ENCODE measurements at regions not wholly inside any gene's neighbourhood (a gene's known extent, or its start where the extent isn't known, plus 50 kb on each side); places are given as distances from the start of the nearest gene placed in this dataset.
"Not testable (repeated sequence)": the region's sequence is repeated elsewhere in the genome, so short reads cannot be mapped to it uniquely, and the experiment has no call there.

- TF ChIP-seq ZBED4 (CRISPR knock-in tag; IDR thresholded peaks at IDR 0.05; ENCODE audit: borderline replicate concordance) (no peak), ZNF382 (CRISPR knock-in tag; IDR thresholded peaks at IDR 0.05; ENCODE audit: borderline replicate concordance) (no peak), CREB1 (IDR thresholded peaks at IDR 0.05) (no peak), CREB1 (CRISPR knock-in tag; IDR thresholded peaks at IDR 0.05) (no peak), ZNF652 (CRISPR knock-in tag; IDR thresholded peaks at IDR 0.05; ENCODE audit: borderline replicate concordance, low read depth) (no peak), MTF1 (CRISPR knock-in tag; IDR thresholded peaks at IDR 0.05) (no peak), ZNF101 (CRISPR knock-in tag; IDR thresholded peaks at IDR 0.05; ENCODE audit: borderline replicate concordance, low read depth) (no peak)
- TF ChIP-seq, protein P1, sequence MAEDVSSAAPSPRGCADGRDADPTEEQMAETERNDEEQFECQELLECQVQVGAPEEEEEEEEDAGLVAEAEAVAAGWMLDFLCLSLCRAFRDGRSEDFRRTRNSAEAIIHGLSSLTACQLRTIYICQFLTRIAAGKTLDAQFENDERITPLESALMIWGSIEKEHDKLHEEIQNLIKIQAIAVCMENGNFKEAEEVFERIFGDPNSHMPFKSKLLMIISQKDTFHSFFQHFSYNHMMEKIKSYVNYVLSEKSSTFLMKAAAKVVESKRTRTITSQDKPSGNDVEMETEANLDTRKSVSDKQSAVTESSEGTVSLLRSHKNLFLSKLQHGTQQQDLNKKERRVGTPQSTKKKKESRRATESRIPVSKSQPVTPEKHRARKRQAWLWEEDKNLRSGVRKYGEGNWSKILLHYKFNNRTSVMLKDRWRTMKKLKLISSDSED (CRISPR knock-in tag; IDR thresholded peaks at IDR 0.05): no peak
These were observed 56.6 kb upstream of the ZPLD1 start (continued) for GRCh38 chr3:102378216-102378615.

- ATAC-seq; DNase-seq (ENCODE audit: low spot score); H3K27ac ChIP-seq (ENCODE audit: extremely low read length, insufficient read depth, low read length); H3K4me2 ChIP-seq (ENCODE audit: low read depth, low read length); H3K4me1 ChIP-seq (ENCODE audit: insufficient read depth, low read length); H3K36me3 ChIP-seq (replicated peaks in 1 of 2; ENCODE audit: control insufficient read depth in 1 of 2, insufficient read depth in 2 of 2, low read length in 2 of 2); intact Hi-C loops (cut with micrococcal nuclease; ENCODE audit: unreplicated experiment); CTCF ChIA-PET (ENCODE audit: low intra/inter-chr PET ratio, low total read pairs); H3K27me3 ChIP-seq (ENCODE audit: control insufficient read depth in 1 of 2, insufficient read depth in 2 of 2, low read length in 2 of 2); H3K9ac ChIP-seq (ENCODE audit: insufficient read depth, low read depth, low read length); in situ Hi-C loops (cut with HindIII; ENCODE audit: extremely low pct_ligation_motif_present, low pct_unique_long_range_greater_than_20kb); H4K20me1 ChIP-seq (ENCODE audit: insufficient read depth, low read length); FAIRE-seq; H3K79me2 ChIP-seq (ENCODE audit: insufficient read depth, low read length); POLR2A ChIA-PET; H3K4me3 ChIP-seq (replicated peaks in 1 of 3; ENCODE audit: insufficient read depth in 1 of 3, low read depth in 2 of 3, low read length in 3 of 3); BruUV-seq (replicated peaks); H2AFZ ChIP-seq (ENCODE audit: low read length); H3K9me3 ChIP-seq (ENCODE audit: low read length): not testable (repeated sequence)
- 6% methylated on average over 6 of the region's 6 CpGs for WGBS (ENCODE audit: low lambda C conversion rate)
These were observed 52.6 kb upstream of the ZPLD1 start for GRCh38 chr3:102382201-102382600.

Small RNAs in the stretch of these regions (small RNA-seq; reads per million reads assigned to genes)
- 0 reads per million in 3 experiments for gene AC106712.1 (ENCODE audit: insufficient read depth in 2 of 3, insufficient read length in 3 of 3, low read depth in 2 of 3, low replicate concordance in 1 of 3)
- 0 reads per million in 3 experiments for gene RF00019 (ENCODE audit: insufficient read depth in 2 of 3, insufficient read length in 3 of 3, low read depth in 2 of 3, low replicate concordance in 1 of 3)
